Left lobe of liver (tissue), 2 donors: ENCODE measurements at regions not wholly inside any gene's neighbourhood (a gene's known extent, or its start where the extent isn't known, plus 50 kb on each side); places are given as distances from the start of the nearest gene placed in this dataset.

Experiments
- ATAC-seq: fragments of 200-7000 bp; cut with Tn5 transposase; one replicate; pipeline ENCODE4 v1.9.1; 2020; ENCODE audit warnings: mild to moderate bottlenecking, moderate library complexity
- DNase-seq: peaks from one replicate; pipeline ENCODE4 v3.0.0-alpha.2; 2020; ENCODE audit warnings: low spot score
- donor health status: DM: no; HTN: no; CAD: no; lungs with moderate emphysema.
- donor health status: DM: no; HTN: yes; CAD: no.

- DNase-seq (no peak), ATAC-seq (no peak)
Observed at GRCh38 chr9:29844251-29844650, 2271.0 kb upstream of the C9orf72 start.

GRCh38 chr9:29850664-29851063, 2277.4 kb upstream of the C9orf72 start:
- no peak for ATAC-seq

GRCh38 chr9:29861803-29862202, 2288.5 kb upstream of the C9orf72 start:
- no peak for ATAC-seq
- no peak for DNase-seq

More at GRCh38 chr9:29850664-29851063, 2277.4 kb upstream of the C9orf72 start:
- DNase-seq: no peak

GRCh38 chr9:29865764-29866313, 2292.6 kb upstream of the C9orf72 start:
- ATAC-seq: no peak
- no peak for DNase-seq

GRCh38 chr9:29866556-29866955, 2293.3 kb upstream of the C9orf72 start:
- DNase-seq: no peak
- ATAC-seq: no peak

GRCh38 chr9:29873579-29873978, 2300.3 kb upstream of the C9orf72 start:
- ATAC-seq: no peak
- DNase-seq: no peak

GRCh38 chr9:29875547-29875946, 2302.3 kb upstream of the C9orf72 start:
- no peak for ATAC-seq
- no peak for DNase-seq

GRCh38 chr9:29882767-29883166, 2309.5 kb upstream of the C9orf72 start:
- ATAC-seq (no peak), DNase-seq (no peak)

- no peak for ATAC-seq
Observed at GRCh38 chr9:29906065-29906464, 2332.8 kb upstream of the C9orf72 start.

GRCh38 chr9:29928072-29928471, 2354.8 kb upstream of the C9orf72 start:
- ATAC-seq (no peak), DNase-seq (no peak)

More at GRCh38 chr9:29906065-29906464, 2332.8 kb upstream of the C9orf72 start:
- no peak for DNase-seq

- DNase-seq: no peak
- no peak for ATAC-seq
Observed at GRCh38 chr9:29939559-29939958, 2366.3 kb upstream of the C9orf72 start.

- DNase-seq: no peak
- no peak for ATAC-seq
Observed at GRCh38 chr9:29945012-29945411, 2371.7 kb upstream of the C9orf72 start.

GRCh38 chr9:29958469-29958868, 2385.2 kb upstream of the C9orf72 start:
- DNase-seq (no peak), ATAC-seq (no peak)

GRCh38 chr9:29965834-29966233, 2392.6 kb upstream of the C9orf72 start:
- DNase-seq: no peak
- no peak for ATAC-seq

- ATAC-seq (no peak), DNase-seq (no peak)
Observed at GRCh38 chr9:29966247-29966646, 2393.0 kb upstream of the C9orf72 start.

GRCh38 chr9:29968831-29969230, 2395.6 kb upstream of the C9orf72 start:
- DNase-seq (no peak), ATAC-seq (no peak)

GRCh38 chr9:29969408-29969807, 2396.1 kb upstream of the C9orf72 start:
- DNase-seq (no peak), ATAC-seq (no peak)

GRCh38 chr9:29969856-29970647, 2396.8 kb upstream of the C9orf72 start:
- DNase-seq: no peak

GRCh38 chr9:29974197-29974596, 2400.9 kb upstream of the C9orf72 start:
- DNase-seq: no peak
- ATAC-seq: no peak

More at GRCh38 chr9:29969856-29970647, 2396.8 kb upstream of the C9orf72 start:
- no peak for ATAC-seq

- ATAC-seq (no peak), DNase-seq (no peak)
Observed at GRCh38 chr9:29976981-29977380, 2403.7 kb upstream of the C9orf72 start.

- no peak for DNase-seq
- ATAC-seq: no peak
Observed at GRCh38 chr9:29981013-29981412, 2403.4 kb upstream of the ACO1 start.

- no peak for DNase-seq
- no peak for ATAC-seq
Observed at GRCh38 chr9:29999645-30000044, 2384.8 kb upstream of the ACO1 start.

- DNase-seq (no peak), ATAC-seq (no peak)
Observed at GRCh38 chr9:30010691-30011090, 2373.8 kb upstream of the ACO1 start.
